Suprapubic skin (tissue), 4 donors: ENCODE measurements at regions not wholly inside any gene's neighbourhood (a gene's known extent, or its start where the extent isn't known, plus 50 kb on each side); places are given as distances from the start of the nearest gene placed in this dataset.

Experiments used
- DNase-seq, 2 donors: peaks; one replicate each; pipeline ENCODE4 v3.0.0-alpha.2; 2019; ENCODE audit warnings: low spot score in 2 of 2
- H3K27ac ChIP-seq: fragments of 200-600 bp; sonication (generic); one replicate; pipeline ENCODE4 v1.5.1; 2019
- H3K27me3 ChIP-seq: fragments of 200-600 bp; sonication (generic); one replicate; pipeline ENCODE4 v1.5.1; 2019
- H3K36me3 ChIP-seq: fragments of 200-600 bp; sonication (generic); one replicate; pipeline ENCODE4 v1.5.1; 2019
- H3K4me1 ChIP-seq: fragments of 200-600 bp; sonication (generic); one replicate; pipeline ENCODE4 v1.5.1; 2019
- H3K4me3 ChIP-seq: fragments of 200-600 bp; sonication (generic); one replicate; pipeline ENCODE4 v1.5.1; 2019; ENCODE audit warnings: mild to moderate bottlenecking
- H3K9me3 ChIP-seq: fragments of 200-600 bp; sonication (generic); one replicate; pipeline ENCODE4 v1.5.1; 2019
- EP300 ChIP-seq: sonication (generic); formaldehyde crosslinking; IDR thresholded peaks from one replicate; pipeline ENCODE4 v1.6.1; 2017; ENCODE audit warnings: antibody characterized with exemption
- POLR2A ChIP-seq, 2 donors: fragments of 450-650 bp; IDR thresholded peaks; one replicate each; pipeline ENCODE4 v1.6.1; 2017; ENCODE audit warnings: antibody characterized with exemption in 2 of 2, mild to moderate bottlenecking in 2 of 2, moderate library complexity in 2 of 2
- POLR2AphosphoS5 ChIP-seq, 3 donors: sonication (generic); formaldehyde crosslinking; IDR thresholded peaks; one replicate each; pipeline ENCODE4 v1.6.1; 2017; ENCODE audit warnings: antibody characterized with exemption in 3 of 3
- WGBS: methylation state at CpG from one replicate; pipeline ENCODE4 v1.1.5; 2018; 5-methylcytosine and 5-hydroxymethylcytosine counted together
- TF ChIP-seq, protein P1 (sequence below), 2 donors: fragments of 200-600 bp in 1 of 2; fragments of 450-650 bp in 1 of 2; sonication (generic) in 1 of 2; IDR thresholded peaks; one replicate each; pipeline ENCODE4 v1.5.1; 2016 to 2019; ENCODE audit warnings: antibody characterized with exemption in 2 of 2, mild to moderate bottlenecking in 1 of 2, moderate library complexity in 1 of 2

DNA sequence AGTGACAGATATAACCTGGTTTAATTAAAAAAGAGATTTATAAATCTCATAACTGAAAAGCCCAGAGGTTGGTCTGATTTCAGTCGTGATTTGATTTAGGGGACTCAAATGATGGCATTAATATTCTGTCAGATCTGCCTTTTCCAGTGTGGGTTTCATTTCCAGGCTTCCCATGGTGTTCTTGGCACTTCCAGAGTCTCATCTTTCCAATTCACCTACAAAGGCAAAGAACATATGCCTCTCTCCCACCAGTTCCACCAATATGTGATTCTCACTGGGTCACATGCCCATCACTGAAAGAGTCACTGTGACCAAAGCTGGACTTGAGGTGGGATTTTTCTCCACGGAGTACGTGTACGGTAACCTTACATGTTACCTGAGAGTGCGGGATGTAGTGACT, 137.4 kb upstream of the IL12B start:
- H3K27me3 ChIP-seq: no peaks in the 10 kb centered on the region
- H3K27ac ChIP-seq: no peak overlapping the region
- DNase-seq: no peak
- no peaks in the 10 kb centered on the region for H3K36me3 ChIP-seq
- TF ChIP-seq POLR2A (IDR thresholded peaks at IDR 0.05) (no peak), POLR2AphosphoS5 (IDR thresholded peaks at IDR 0.05) (no peak)
- TF ChIP-seq, protein P1, sequence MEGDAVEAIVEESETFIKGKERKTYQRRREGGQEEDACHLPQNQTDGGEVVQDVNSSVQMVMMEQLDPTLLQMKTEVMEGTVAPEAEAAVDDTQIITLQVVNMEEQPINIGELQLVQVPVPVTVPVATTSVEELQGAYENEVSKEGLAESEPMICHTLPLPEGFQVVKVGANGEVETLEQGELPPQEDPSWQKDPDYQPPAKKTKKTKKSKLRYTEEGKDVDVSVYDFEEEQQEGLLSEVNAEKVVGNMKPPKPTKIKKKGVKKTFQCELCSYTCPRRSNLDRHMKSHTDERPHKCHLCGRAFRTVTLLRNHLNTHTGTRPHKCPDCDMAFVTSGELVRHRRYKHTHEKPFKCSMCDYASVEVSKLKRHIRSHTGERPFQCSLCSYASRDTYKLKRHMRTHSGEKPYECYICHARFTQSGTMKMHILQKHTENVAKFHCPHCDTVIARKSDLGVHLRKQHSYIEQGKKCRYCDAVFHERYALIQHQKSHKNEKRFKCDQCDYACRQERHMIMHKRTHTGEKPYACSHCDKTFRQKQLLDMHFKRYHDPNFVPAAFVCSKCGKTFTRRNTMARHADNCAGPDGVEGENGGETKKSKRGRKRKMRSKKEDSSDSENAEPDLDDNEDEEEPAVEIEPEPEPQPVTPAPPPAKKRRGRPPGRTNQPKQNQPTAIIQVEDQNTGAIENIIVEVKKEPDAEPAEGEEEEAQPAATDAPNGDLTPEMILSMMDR (IDR thresholded peaks at IDR 0.05): no peak
- no peaks in the 10 kb centered on the region for H3K9me3 ChIP-seq
- H3K4me1 ChIP-seq: peaks cover 27% of the 10 kb centered on the region
- WGBS: 91% methylated on average over 5 of the region's 5 CpGs
- no peak overlapping the region for H3K4me3 ChIP-seq

DNA sequence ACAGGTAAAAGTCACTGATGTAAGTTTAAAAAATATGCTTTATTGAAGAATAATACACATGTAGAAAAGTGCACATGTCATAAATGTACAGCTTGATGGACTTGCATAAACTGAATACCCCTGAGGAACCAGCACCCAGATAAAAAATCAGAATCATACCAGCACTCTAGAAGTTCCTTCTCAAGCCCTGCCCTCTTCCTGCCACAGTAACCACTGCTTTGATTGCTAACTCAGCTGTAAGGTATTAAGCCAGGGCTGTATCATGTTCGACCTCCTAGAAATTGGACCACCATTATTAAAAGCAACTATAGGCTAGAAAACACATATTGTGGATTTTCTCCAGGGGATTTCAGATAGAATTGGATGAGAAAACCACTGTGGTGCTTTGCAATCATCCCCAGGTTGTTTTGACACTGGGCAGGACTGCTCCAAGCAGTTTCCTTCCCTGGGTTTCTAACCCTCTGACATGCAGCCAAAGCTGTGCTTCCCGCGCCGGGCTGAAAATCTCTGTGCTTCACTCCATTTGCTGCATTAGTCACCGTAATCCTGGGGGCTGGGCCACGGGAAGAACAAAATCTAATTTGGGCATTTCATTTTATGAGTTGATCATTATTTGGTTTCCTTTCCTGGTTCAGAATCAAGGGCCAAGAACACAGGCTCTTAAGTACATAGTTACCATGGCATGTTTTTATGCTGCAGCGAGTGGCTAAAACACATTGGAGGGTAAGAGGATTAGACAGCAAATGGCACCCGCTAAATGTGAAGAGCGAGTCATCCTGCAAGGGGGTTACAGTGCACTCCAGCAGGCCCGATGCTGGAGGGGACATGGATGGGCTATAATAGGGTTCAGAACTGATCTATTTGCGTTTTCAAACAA, 139.4 kb upstream of the IL12B start:
- H3K27me3 ChIP-seq: no peaks in the 10 kb centered on the region
- H3K9me3 ChIP-seq: no peaks in the 10 kb centered on the region
- TF ChIP-seq EP300 (no peak), POLR2A (IDR thresholded peaks at IDR 0.05) (no peak), POLR2AphosphoS5 (IDR thresholded peaks at IDR 0.05) (no peak)
- TF ChIP-seq, protein P1 (IDR thresholded peaks at IDR 0.05): no peak
- DNase-seq: no peak
- H3K4me3 ChIP-seq: no peak overlapping the region
- H3K36me3 ChIP-seq: no peaks in the 10 kb centered on the region
- 75% methylated on average over 11 of the region's 11 CpGs for WGBS
- H3K4me1 ChIP-seq: peaks cover 14% of the 10 kb centered on the region
- peak overlapping the region; percentile 23 for H3K27ac ChIP-seq

DNA sequence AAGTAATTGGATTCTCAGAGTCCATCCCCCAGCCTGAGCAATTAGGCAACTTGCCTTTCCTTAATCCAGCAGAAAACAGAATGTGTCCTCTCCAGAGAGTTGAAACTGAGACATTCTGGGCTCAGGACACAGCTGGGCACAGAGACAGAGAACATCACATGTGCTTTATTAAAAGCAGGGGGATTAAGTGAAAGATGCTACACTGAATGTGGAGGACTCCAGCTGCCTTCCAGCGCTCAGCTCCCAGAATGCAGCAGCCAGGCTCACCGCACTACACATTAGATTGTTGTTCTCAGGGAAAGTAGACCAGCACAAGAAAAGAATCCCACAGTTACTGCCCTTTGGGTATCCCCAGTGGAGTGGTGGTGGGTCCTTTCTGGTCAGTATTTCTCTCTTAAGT, 141.6 kb upstream of the IL12B start:
- Histone ChIP-seq H3K4me1 (peaks cover 14% of the 10 kb centered on the region), H3K27ac (no peak overlapping the region), H3K27me3 (no peaks in the 10 kb centered on the region), H3K9me3 (no peaks in the 10 kb centered on the region), H3K36me3 (no peaks in the 10 kb centered on the region), H3K4me3 (no peak overlapping the region)
- WGBS: 63% methylated on average over 2 of the region's 2 CpGs
- TF ChIP-seq EP300 (no peak), POLR2A (IDR thresholded peaks at IDR 0.05) (no peak), POLR2AphosphoS5 (IDR thresholded peaks at IDR 0.05) (peak in 1 of 3 donors; percentile 12)
- TF ChIP-seq, protein P1 (IDR thresholded peaks at IDR 0.05): no peak
- peak in 1 of 2 donors; percentile 73 for DNase-seq

DNA sequence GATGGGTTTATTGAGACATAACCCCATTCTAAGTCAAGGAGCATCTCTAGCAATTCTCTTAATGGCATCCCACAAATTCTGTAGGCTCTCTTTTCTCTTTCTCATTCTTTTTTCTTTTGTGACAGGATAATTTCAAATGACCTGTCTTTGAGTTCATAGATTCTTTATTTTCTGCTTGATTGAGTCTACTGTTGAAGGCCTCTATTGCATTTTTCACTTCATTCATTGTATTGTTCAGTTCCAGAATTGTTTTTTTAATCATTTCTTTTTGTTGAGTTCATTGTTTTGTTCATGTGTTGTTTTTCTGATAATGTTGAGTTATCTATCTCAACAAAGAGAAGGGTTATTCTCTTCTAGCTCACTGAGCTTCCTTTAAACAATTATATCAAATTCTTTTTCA, 144.7 kb upstream of the IL12B start:
- Histone ChIP-seq H3K27me3 (no peaks in the 10 kb centered on the region), H3K4me3 (no peak overlapping the region), H3K9me3 (no peaks in the 10 kb centered on the region), H3K36me3 (no peaks in the 10 kb centered on the region), H3K4me1 (peaks cover 4% of the 10 kb centered on the region), H3K27ac (no peak overlapping the region)
- DNase-seq: no peak
- TF ChIP-seq POLR2A (IDR thresholded peaks at IDR 0.05) (no peak), POLR2AphosphoS5 (IDR thresholded peaks at IDR 0.05) (no peak), EP300 (no peak)
- TF ChIP-seq, protein P1 (IDR thresholded peaks at IDR 0.05): no peak

DNA sequence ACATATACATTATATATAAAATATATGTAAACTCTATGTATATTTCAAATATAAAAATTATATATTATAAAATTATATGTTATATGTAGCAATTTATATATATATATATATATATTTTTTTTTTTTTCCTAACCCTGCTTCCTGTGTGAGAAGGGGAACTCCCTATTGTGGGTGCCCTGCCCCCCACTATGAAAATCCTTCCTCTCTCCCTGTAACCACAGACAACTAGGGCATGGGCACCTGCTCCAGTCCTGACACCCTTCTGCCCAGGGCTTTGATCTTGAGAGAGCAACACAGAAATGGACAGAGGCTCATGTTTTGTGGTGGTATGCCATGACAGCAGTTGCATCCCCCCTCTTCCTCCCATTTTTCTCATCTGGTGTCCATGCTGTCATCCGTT, 148.7 kb upstream of the IL12B start:
- WGBS: 93% methylated on average over 1 of the region's 1 CpG
- Histone ChIP-seq H3K9me3 (no peaks in the 10 kb centered on the region), H3K4me1 (no peaks in the 10 kb centered on the region), H3K27me3 (no peaks in the 10 kb centered on the region), H3K27ac (no peak overlapping the region), H3K36me3 (no peaks in the 10 kb centered on the region), H3K4me3 (no peak overlapping the region)
- no peak for DNase-seq
- TF ChIP-seq POLR2AphosphoS5 (IDR thresholded peaks at IDR 0.05) (no peak), POLR2A (IDR thresholded peaks at IDR 0.05) (no peak), EP300 (no peak)
- TF ChIP-seq, protein P1 (IDR thresholded peaks at IDR 0.05): no peak
